ENCODE measurements at regions not wholly inside any gene's neighbourhood (a gene's known extent, or its start where the extent isn't known, plus 50 kb on each side); places are given as distances from the start of the nearest gene placed in this dataset.

- no peaks in the 10 kb centered on the region for H3K79me1 ChIP-seq (ENCODE audit: low read length)
- H2BK15ac ChIP-seq (replicated peaks; ENCODE audit: low read depth): no peak overlapping the region
- H4K5ac ChIP-seq (ENCODE audit: low read length): no peak overlapping the region
- no peak overlapping the region for H3K18ac ChIP-seq (ENCODE audit: low read length)
- no peaks in the 10 kb centered on the region for H3K79me2 ChIP-seq (ENCODE audit: control insufficient read depth, insufficient read depth, low read length)
- no peak overlapping the region for H3K4me3 ChIP-seq (ENCODE audit: low read length)
- H3K36me3 ChIP-seq (ENCODE audit: control insufficient read depth, insufficient read depth, low read length): no peaks in the 10 kb centered on the region
- no peak overlapping the region for H3K4ac ChIP-seq (ENCODE audit: low read depth, low read length)
- H3K4me1 ChIP-seq (ENCODE audit: control insufficient read depth, low read depth, low read length): no peaks in the 10 kb centered on the region
- WGBS (ENCODE audit: extremely low coverage, insufficient coverage, low lambda C conversion rate): no CpG with 5 or more reads among the region's 1 CpG
- H4K8ac ChIP-seq (ENCODE audit: low read depth, low read length): no peak overlapping the region
- no peak overlapping the region for H3K4me2 ChIP-seq (ENCODE audit: low read length)
- H3K27ac ChIP-seq (ENCODE audit: low read depth, low read length): no peak overlapping the region
- H3K27me3 ChIP-seq (ENCODE audit: insufficient read depth, low read length, poor library complexity): no peaks in the 10 kb centered on the region
- no peak overlapping the region for H3K9ac ChIP-seq (ENCODE audit: low read length)
- no peak overlapping the region for H3K23ac ChIP-seq (ENCODE audit: low read length)
- H2BK120ac ChIP-seq (ENCODE audit: low read depth, low read length): no peak overlapping the region
- DNase-seq: no peak
- H3K56ac ChIP-seq (ENCODE audit: low read length): no peak overlapping the region
- H2AK5ac ChIP-seq (ENCODE audit: low read length): no peak overlapping the region
- no peak overlapping the region for H2BK5ac ChIP-seq (ENCODE audit: low read length)
These were observed 106.5 kb upstream of the HAPLN1 start for GRCh38 chr5:83827111-83827557.

GRCh38 chr5:83817591-83817990 lies 96.9 kb upstream of the HAPLN1 start:
- H3K36me3 ChIP-seq (ENCODE audit: control insufficient read depth, insufficient read depth, low read length): no peaks in the 10 kb centered on the region
- H2BK120ac ChIP-seq (ENCODE audit: low read depth, low read length): no peak overlapping the region
- no peak overlapping the region for H3K4ac ChIP-seq (ENCODE audit: low read depth, low read length)
- no peaks in the 10 kb centered on the region for H3K79me2 ChIP-seq (ENCODE audit: control insufficient read depth, insufficient read depth, low read length)
- no CpG with 5 or more reads among the region's 1 CpG for WGBS (ENCODE audit: extremely low coverage, insufficient coverage, low lambda C conversion rate)
- no peak overlapping the region for H4K8ac ChIP-seq (ENCODE audit: low read depth, low read length)
- H2BK5ac ChIP-seq (ENCODE audit: low read length): no peak overlapping the region
- no peak overlapping the region for H3K18ac ChIP-seq (ENCODE audit: low read length)
- H3K23ac ChIP-seq (ENCODE audit: low read length): no peak overlapping the region
- H3K56ac ChIP-seq (ENCODE audit: low read length): no peak overlapping the region
- no peak overlapping the region for H3K27ac ChIP-seq (ENCODE audit: low read depth, low read length)
- DNase-seq: no peak
- no peak overlapping the region for H2AK5ac ChIP-seq (ENCODE audit: low read length)
- H3K9ac ChIP-seq (ENCODE audit: low read length): no peak overlapping the region
- H3K79me1 ChIP-seq (ENCODE audit: low read length): no peaks in the 10 kb centered on the region
- H3K4me3 ChIP-seq (ENCODE audit: low read length): no peak overlapping the region
- H3K27me3 ChIP-seq (ENCODE audit: insufficient read depth, low read length, poor library complexity): no peaks in the 10 kb centered on the region
- H3K4me2 ChIP-seq (ENCODE audit: low read length): no peak overlapping the region
- no peaks in the 10 kb centered on the region for H3K4me1 ChIP-seq (ENCODE audit: control insufficient read depth, low read depth, low read length)
- no peak overlapping the region for H2BK15ac ChIP-seq (replicated peaks; ENCODE audit: low read depth)
- H4K5ac ChIP-seq (ENCODE audit: low read length): no peak overlapping the region

GRCh38 chr5:83815661-83816060 lies 95.0 kb upstream of the HAPLN1 start:
- Histone ChIP-seq H2AK5ac (ENCODE audit: low read length) (no peak overlapping the region), H3K56ac (ENCODE audit: low read length) (no peak overlapping the region), H3K4ac (ENCODE audit: low read depth, low read length) (no peak overlapping the region), H3K79me2 (ENCODE audit: control insufficient read depth, insufficient read depth, low read length) (no peaks in the 10 kb centered on the region), H3K18ac (ENCODE audit: low read length) (no peak overlapping the region), H3K27me3 (ENCODE audit: insufficient read depth, low read length, poor library complexity) (no peaks in the 10 kb centered on the region), H3K23ac (ENCODE audit: low read length) (no peak overlapping the region), H4K8ac (ENCODE audit: low read depth, low read length) (no peak overlapping the region), H3K4me2 (ENCODE audit: low read length) (no peak overlapping the region), H3K27ac (ENCODE audit: low read depth, low read length) (no peak overlapping the region), H3K79me1 (ENCODE audit: low read length) (no peaks in the 10 kb centered on the region), H2BK15ac (replicated peaks; ENCODE audit: low read depth) (no peak overlapping the region), H3K4me3 (ENCODE audit: low read length) (no peak overlapping the region), H4K5ac (ENCODE audit: low read length) (no peak overlapping the region), H3K9ac (ENCODE audit: low read length) (no peak overlapping the region), H2BK120ac (ENCODE audit: low read depth, low read length) (no peak overlapping the region), H3K36me3 (ENCODE audit: control insufficient read depth, insufficient read depth, low read length) (no peaks in the 10 kb centered on the region), H2BK5ac (ENCODE audit: low read length) (no peak overlapping the region), H3K4me1 (ENCODE audit: control insufficient read depth, low read depth, low read length) (no peaks in the 10 kb centered on the region)
- DNase-seq: no peak
- WGBS (ENCODE audit: extremely low coverage, insufficient coverage, low lambda C conversion rate): no CpG with 5 or more reads among the region's 2 CpGs

- no peaks in the 10 kb centered on the region for H3K79me2 ChIP-seq (ENCODE audit: control insufficient read depth, insufficient read depth, low read length)
- no peak overlapping the region for H3K56ac ChIP-seq (ENCODE audit: low read length)
- no peak overlapping the region for H2BK120ac ChIP-seq (ENCODE audit: low read depth, low read length)
- H2AK5ac ChIP-seq (ENCODE audit: low read length): no peak overlapping the region
- no peak overlapping the region for H2BK15ac ChIP-seq (replicated peaks; ENCODE audit: low read depth)
- H2BK5ac ChIP-seq (ENCODE audit: low read length): no peak overlapping the region
- H3K4me3 ChIP-seq (ENCODE audit: low read length): no peak overlapping the region
- H3K27ac ChIP-seq (ENCODE audit: low read depth, low read length): no peak overlapping the region
- H3K4ac ChIP-seq (ENCODE audit: low read depth, low read length): no peak overlapping the region
- no peak overlapping the region for H4K5ac ChIP-seq (ENCODE audit: low read length)
- H3K4me1 ChIP-seq (ENCODE audit: control insufficient read depth, low read depth, low read length): no peaks in the 10 kb centered on the region
- H3K36me3 ChIP-seq (ENCODE audit: control insufficient read depth, insufficient read depth, low read length): no peaks in the 10 kb centered on the region
- H3K18ac ChIP-seq (ENCODE audit: low read length): no peak overlapping the region
- DNase-seq: no peak
- H3K4me2 ChIP-seq (ENCODE audit: low read length): no peak overlapping the region
- H4K8ac ChIP-seq (ENCODE audit: low read depth, low read length): no peak overlapping the region
- no peaks in the 10 kb centered on the region for H3K79me1 ChIP-seq (ENCODE audit: low read length)
- H3K23ac ChIP-seq (ENCODE audit: low read length): no peak overlapping the region
- no peaks in the 10 kb centered on the region for H3K27me3 ChIP-seq (ENCODE audit: insufficient read depth, low read length, poor library complexity)
- no peak overlapping the region for H3K9ac ChIP-seq (ENCODE audit: low read length)
- WGBS (ENCODE audit: extremely low coverage, insufficient coverage, low lambda C conversion rate): no CpG with 5 or more reads among the region's 1 CpG
These were observed 89.9 kb upstream of the HAPLN1 start for GRCh38 chr5:83810511-83810910.

DNA sequence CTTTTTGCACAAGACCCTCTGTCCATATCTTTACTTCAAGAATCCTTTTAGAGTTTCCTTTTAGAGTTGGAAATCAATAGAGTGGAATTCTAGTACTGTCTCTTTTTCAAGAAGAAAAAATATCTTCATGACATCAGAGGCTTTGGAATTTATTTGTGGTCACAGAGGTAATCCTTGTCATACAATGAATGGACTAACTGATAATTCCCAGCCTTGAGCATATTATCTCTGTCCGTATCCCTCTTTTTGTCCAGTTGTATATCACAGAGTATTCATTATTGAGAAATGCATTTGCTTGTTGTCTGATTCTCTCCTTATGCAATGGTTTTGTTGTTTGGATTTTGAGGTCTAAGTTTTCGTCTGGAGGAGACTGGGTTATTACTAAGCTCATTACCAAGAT lies 82.0 kb upstream of the HAPLN1 start:
- Histone ChIP-seq H4K5ac (ENCODE audit: low read length) (no peak overlapping the region), H3K23ac (ENCODE audit: low read length) (no peak overlapping the region), H3K56ac (ENCODE audit: low read length) (no peak overlapping the region), H3K27me3 (ENCODE audit: insufficient read depth, low read length, poor library complexity) (no peaks in the 10 kb centered on the region), H3K79me1 (ENCODE audit: low read length) (no peaks in the 10 kb centered on the region), H3K79me2 (ENCODE audit: control insufficient read depth, insufficient read depth, low read length) (no peaks in the 10 kb centered on the region), H2AK5ac (ENCODE audit: low read length) (no peak overlapping the region), H3K18ac (ENCODE audit: low read length) (no peak overlapping the region), H3K4me3 (ENCODE audit: low read length) (no peak overlapping the region), H3K4me1 (ENCODE audit: control insufficient read depth, low read depth, low read length) (no peaks in the 10 kb centered on the region), H2BK5ac (ENCODE audit: low read length) (no peak overlapping the region), H3K9ac (ENCODE audit: low read length) (no peak overlapping the region), H2BK15ac (replicated peaks; ENCODE audit: low read depth) (no peak overlapping the region), H3K4me2 (ENCODE audit: low read length) (no peak overlapping the region), H3K36me3 (ENCODE audit: control insufficient read depth, insufficient read depth, low read length) (no peaks in the 10 kb centered on the region), H2BK120ac (ENCODE audit: low read depth, low read length) (no peak overlapping the region), H4K8ac (ENCODE audit: low read depth, low read length) (no peak overlapping the region), H3K27ac (ENCODE audit: low read depth, low read length) (no peak overlapping the region), H3K4ac (ENCODE audit: low read depth, low read length) (no peak overlapping the region)
- DNase-seq: no peak
- no CpG with 5 or more reads among the region's 2 CpGs for WGBS (ENCODE audit: extremely low coverage, insufficient coverage, low lambda C conversion rate)

GRCh38 chr5:83800201-83800600 lies 79.5 kb upstream of the HAPLN1 start:
- Histone ChIP-seq H3K4ac (ENCODE audit: low read depth, low read length) (no peak overlapping the region), H3K18ac (ENCODE audit: low read length) (no peak overlapping the region), H4K8ac (ENCODE audit: low read depth, low read length) (no peak overlapping the region), H2BK5ac (ENCODE audit: low read length) (no peak overlapping the region), H2AK5ac (ENCODE audit: low read length) (no peak overlapping the region), H3K56ac (ENCODE audit: low read length) (no peak overlapping the region), H3K79me1 (ENCODE audit: low read length) (no peaks in the 10 kb centered on the region), H3K4me2 (ENCODE audit: low read length) (no peak overlapping the region), H3K79me2 (ENCODE audit: control insufficient read depth, insufficient read depth, low read length) (no peaks in the 10 kb centered on the region), H3K23ac (ENCODE audit: low read length) (no peak overlapping the region), H2BK120ac (ENCODE audit: low read depth, low read length) (no peak overlapping the region), H3K27ac (ENCODE audit: low read depth, low read length) (no peak overlapping the region), H3K4me3 (ENCODE audit: low read length) (no peak overlapping the region), H3K36me3 (ENCODE audit: control insufficient read depth, insufficient read depth, low read length) (no peaks in the 10 kb centered on the region), H4K5ac (ENCODE audit: low read length) (no peak overlapping the region), H3K4me1 (ENCODE audit: control insufficient read depth, low read depth, low read length) (no peaks in the 10 kb centered on the region), H2BK15ac (replicated peaks; ENCODE audit: low read depth) (no peak overlapping the region), H3K27me3 (ENCODE audit: insufficient read depth, low read length, poor library complexity) (no peaks in the 10 kb centered on the region), H3K9ac (ENCODE audit: low read length) (no peak overlapping the region)
- DNase-seq: no peak
- WGBS (ENCODE audit: extremely low coverage, insufficient coverage, low lambda C conversion rate): no CpG with 5 or more reads among the region's 2 CpGs

All from mesendoderm (in vitro differentiated cells).